CD4-positive, alpha-beta T cell treated with Interleukin-6 for 4 hours (primary cell): ENCODE measurements at regions not wholly inside any gene's neighbourhood (a gene's known extent, or its start where the extent isn't known, plus 50 kb on each side); places are given as distances from the start of the nearest gene placed in this dataset.
"Not testable (repeated sequence)": the region's sequence is repeated elsewhere in the genome, so short reads cannot be mapped to it uniquely, and the experiment has no call there.

ENCODE experiments used
- DNase-seq: peaks from one replicate; pipeline ENCODE4 v3.0.0-alpha.2; 2020; ENCODE audit warnings: mixed read lengths

DNA sequence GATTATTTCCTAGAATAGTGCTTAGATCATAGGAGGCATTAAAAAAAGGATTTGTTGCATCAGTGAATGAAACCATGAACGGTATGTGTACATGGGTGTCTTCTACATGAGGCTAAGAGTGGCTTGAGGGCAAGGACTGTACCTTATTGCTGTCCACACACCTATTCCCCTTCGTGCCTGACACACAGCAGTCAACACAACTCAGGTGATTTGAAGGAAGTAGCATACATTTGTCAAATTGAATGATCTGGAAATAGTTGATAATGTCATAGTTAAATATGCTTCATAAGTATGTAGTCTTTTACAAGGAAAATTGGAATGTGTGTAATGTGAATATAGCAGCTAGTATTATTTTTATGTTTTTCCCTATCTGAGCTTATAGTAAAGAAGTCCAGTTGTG is 189.0 kb upstream of the DAB1 start:
- DNase-seq = no peak

DNA sequence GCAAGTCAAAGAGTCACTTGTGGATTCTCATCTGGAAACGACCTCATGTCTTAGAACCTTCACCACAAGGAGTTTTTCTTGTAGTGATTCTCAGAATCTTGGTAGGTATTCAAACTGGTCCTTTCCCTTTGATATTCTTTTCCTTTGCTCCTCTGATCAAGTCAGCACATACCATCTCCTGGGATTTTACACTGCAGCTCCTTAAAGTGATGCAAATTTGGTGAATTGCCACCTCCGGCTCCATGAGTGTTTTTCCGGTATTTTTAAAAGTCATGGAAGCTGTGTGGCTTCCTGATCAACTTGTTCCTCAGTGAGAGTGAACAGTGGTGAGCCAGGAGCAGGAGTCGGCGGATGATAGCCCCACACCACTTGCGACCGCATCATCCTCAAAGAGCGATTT is 182.1 kb upstream of the DAB1 start:
- no peak for DNase-seq

DNA sequence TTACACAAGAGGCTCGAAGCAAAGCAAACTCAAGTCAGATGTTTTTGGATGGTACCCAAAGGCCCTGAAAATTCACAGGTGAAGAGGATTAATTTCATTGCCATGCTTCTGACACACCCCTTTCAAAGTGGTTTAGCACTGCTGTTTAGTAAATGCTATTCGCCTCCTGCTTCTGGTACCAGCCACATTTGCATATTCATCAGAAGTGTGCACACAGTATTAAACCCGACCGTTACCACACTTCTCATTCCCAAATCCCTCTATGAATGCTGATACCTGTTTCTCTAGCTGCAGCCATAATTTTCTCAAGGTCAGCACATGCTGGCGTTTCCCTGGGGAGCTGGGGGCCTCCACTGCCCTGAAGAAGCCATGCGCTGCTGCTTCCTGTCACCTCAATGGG is 179.8 kb upstream of the DAB1 start:
- no peak for DNase-seq

DNA sequence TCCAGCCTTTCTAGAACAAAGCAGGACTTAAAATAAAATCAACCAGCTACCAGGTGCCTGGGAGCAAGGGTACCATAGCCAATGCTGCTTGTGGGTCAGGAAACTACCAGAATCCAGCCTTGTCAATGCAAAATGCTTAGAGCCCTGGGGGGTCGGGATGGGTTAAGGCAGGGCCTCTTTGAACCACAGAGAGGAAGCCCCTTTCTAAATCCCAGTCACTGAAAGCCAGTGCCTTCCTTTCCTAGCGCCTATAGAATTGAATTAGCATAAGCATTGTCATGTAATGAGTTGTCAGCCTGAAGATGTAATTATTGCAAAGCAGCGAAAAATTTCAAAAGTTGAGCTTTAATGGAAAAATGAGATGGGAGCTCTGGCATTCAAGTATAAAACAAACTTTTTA is 176.6 kb upstream of the DAB1 start:
- no peak for DNase-seq

DNA sequence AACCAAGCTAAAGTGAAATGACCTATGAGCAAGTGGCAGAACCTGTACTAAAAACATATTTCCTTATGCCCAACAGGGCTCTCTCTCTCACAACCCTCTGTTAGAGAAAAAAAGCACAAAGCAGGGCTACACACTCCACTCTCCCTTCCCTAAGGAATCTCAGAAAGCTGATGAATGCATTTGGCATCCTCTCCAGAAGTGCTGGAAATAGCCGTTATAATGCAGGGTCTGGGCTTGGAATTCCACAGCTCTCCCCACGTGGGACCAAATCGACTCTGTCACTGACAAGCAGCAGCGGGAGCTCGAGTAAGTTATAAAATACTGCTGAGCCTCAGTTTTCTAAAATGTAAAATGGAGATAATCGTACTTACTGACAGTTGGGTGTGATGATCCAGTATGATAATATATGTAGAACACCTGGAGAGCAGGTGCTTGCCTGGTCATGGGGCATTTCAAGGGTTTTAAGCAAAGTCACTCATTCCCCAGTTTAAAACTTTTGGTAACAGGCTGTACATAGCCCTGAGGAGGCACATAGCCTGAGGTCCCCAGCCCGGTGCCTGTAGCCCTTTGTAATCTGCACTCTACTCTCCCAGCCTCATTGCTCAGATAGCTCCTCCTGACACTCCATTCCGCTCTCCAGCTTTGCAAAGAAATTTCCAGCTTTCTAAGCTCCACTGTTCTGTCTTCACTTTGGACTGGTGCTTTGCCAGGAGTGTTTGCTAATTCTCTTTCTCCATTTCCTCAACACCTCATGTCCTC is 175.6 kb upstream of the DAB1 start:
- no peak for DNase-seq

DNA sequence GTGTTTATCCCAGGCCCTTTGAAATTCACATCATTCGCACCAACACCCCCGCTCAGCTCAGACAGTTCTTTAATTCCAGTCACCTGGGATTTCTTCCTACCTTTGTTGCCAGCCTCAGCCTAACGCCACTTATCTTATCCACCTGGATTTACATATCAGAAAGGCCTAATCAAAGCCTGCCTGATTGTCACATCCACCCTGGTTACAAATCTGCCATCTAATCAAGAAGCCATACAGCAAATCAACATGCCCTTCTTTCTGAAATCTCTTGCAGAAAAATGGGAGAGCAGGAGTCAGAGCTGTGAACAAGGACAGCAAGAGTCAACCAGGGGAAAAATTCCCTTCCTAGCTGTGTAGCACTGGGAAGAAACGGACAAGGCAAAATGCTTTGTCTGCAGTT is 173.2 kb upstream of the DAB1 start:
- no peak for DNase-seq

DNA sequence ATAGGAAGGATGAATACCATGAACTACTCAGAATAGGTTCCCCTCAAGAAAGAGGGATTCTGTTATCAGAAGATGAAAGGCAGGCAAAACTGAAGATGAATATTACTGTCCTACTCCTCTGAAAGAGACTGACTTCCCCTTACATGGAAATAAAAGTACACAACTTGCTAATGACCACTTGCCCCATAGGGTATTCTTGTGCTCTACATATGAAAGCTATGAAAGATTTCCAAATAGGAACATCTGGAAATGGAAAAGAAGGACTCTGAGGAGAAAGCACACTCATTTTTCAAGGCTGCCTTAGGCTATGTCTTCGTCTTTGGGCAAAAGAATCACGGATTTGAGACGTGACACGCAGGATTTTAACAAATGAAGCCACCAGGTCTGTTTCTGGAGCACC is 170.1 kb upstream of the DAB1 start:
- DNase-seq = no peak

DNA sequence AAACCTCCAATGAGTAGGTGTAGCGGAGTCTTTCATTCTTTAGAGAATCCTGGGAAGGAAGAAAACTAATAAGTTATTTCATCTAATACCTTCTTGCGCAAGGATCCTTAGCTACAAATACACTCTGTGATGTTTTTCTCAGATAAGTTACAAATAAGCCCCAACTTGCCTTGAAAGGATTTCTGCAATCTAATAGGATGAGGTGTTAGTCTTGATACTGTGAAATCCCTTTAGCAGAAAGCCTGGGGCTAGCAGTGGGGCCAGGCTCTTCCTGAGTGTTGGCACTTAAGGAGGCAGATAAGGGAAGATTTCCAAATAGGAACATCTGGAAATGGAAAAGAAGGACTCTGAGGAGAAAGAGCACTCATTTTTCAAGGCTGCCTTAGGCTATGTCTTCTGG is 168.0 kb upstream of the DAB1 start:
- no peak for DNase-seq

DNA sequence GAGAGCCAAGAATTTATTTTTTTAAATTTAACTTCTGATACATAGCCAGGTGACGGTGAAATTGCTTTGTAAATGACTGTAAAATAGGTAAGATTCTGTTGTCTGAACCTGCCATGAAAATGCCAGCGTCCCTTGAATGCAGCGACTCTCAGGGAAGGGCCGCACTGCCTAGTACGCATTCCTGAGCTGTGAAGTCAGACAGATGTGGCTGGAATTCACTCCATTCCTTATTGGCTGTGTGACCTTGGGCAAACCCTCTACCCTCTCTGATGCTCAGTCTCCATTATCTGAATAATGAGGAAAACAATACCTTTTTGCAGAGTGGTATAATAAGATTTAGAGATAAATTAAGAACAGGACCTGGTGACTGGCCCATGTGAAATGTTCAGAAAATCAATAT is 167.1 kb upstream of the DAB1 start:
- DNase-seq = no peak

DNA sequence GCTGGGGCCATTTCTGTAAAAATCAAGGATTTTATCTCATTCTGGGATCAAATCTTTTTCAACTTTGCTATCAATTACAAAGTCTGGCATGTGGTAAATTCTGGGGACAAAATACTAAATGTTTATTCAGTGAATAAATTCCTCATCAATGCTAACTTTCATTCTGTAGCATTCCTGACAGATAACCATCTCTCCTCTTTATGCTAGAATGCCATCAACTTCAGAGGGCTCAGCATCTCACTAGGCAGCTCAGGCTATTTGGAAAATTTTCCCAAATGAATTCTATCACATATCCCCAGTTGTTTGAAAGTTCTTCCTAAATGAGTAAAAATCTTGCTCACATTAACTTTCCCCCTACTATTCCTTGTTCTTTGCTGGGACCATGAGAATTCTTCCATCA is 163.0 kb upstream of the DAB1 start:
- DNase-seq = no peak

DNA sequence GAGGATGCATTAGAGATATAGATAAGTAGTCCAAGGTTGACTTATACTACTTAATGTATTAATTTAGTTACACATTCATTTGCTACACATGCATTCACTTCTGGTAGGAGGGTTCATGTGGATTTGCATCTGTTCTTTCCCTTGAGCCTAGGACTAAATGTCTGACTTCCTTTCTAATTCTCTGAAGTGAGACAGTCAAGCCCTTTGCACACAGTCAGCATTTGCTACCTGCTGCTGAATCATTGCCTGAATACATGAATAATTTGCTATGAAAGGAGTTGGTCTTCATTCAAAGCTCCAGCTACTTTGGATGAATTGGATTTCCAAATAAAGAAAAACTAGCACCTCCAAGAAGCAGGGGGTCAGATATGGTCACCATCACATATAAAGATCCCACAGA is 154.8 kb upstream of the DAB1 start:
- no peak for DNase-seq

DNA sequence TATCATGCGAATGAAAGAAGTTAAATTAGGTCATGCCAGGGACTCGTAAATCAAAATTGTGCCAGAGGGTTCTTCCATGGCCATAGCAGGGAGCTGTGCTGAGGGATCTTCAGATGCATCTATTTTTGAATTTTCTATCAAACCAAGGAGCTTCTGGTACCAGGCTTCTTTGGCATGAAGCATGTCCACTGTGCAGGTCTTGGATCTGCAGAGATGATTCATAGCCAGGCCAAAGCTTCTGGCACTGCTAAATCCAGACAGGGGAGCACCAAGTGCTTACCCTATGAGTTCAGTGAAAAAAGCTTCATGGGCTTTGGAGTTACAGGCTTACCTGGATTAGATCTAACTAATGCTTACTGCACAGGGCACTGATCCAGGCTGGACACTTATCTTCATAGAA is 154.2 kb upstream of the DAB1 start:
- no peak for DNase-seq

DNA sequence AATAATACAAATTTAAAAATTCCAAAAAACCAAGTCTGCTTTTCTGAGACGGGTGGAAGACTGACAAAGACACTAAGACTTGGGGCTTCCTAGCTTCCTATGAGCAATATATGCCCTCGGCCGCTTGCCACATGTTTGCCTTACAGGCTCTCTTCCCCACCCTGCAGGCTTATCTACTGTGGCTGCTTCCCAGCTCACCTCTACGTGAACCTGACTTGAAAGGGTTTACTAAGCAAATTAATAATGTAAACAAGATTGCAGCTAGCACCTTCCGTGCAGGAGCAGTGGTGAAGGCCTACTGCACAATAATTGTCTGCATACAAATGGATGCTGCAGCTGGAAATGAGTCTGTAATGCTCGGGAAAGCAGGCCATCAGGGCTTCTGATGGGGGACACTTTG is 152.9 kb upstream of the DAB1 start:
- DNase-seq = no peak

DNA sequence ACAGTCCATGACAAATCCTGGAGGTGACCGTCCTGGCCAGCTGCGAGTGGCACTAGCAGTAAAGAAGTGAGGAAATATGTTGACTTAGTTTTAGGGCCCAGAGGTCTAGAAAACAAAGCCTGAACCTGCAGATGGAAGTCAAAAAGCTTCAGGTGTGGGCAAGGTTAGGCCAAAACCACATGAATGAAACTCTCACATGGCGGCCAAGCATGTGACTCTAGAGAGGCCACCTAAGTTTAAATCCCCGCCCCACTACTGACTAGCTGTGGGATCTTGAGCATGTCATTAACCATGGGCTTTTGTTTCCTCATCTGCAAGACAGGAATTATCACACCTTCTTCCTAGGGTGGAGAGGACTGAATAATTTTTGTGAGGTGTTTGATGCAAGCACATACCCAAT is 148.2 kb upstream of the DAB1 start:
- no peak for DNase-seq

DNA sequence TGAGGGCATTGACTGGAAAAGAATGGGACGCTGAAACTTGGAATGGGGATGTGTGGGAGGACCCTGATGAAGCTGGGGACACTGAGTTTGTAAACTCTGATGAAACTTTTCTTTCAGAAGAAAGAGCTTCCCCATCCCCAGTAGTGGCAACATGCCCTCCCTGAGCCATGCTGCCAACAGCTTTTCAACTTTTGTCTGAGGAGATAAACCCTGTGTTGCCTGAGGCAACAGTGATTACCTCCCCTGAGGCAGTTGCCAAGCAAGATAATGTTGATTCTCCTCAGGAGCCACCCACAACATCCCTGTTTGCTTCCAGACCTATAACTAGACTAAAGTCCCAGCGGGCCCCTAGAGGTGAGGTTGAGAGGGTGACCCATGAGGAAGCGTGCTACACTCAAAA is 134.2 kb upstream of the DAB1 start:
- DNase-seq = not testable (repeated sequence)

DNA sequence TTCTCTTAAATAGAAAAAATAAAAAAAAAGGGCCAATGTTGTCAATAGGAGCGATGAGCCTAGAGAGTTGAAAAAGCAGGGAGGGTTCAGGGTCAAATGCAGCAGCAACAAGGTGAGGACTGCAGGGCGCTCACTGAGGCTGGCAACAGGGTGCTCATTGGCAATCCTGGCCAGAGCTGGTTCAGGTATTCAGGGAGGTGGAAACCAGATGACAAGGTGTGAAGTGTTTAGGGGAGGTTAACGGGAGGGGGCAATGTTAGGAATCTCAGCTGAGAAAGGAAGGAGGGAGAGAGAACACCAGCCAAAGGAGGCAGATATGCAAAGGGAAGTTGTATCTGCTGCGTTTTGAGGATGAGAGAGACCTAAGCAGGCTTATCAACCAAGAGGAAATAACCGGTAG is 129.8 kb upstream of the DAB1 start:
- no peak for DNase-seq

DNA sequence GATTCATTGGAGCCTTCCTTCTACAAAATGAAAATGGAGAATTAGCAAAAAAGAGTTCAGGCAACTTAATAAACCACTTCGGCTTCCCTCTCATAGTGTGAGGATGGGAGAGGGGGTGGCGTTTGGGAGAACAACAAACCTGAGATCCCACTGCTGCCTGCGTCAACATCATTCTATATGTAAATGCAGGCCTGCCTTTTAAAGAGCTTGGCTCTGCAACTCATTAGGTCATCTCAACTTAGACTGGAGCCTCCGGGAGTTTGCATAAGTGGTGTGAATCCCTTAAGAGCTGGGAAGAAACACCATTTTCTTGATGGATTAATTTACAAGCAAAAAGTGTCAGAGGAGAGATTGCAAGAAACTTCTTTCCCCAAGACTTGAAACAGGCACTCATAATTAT is 127.6 kb upstream of the DAB1 start:
- no peak for DNase-seq

DNA sequence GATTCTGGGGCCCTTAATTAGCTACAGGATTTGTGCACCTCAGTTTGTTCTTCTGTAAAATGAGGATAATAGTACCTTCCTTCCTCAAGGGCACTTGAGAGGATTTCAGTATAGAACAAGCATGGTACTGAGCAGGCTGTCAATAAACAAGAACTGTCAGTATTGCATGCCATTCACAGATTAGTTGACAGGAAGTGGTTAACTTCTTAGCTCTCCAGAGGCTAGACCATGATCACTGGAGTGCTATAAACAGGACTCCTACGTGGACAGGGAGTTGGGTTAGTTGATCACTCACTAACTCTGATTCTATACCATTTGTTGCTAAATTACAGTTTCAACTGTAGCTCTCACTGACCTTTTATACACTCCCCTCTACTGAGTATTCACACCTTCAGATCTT is 126.2 kb upstream of the DAB1 start:
- no peak for DNase-seq

DNA sequence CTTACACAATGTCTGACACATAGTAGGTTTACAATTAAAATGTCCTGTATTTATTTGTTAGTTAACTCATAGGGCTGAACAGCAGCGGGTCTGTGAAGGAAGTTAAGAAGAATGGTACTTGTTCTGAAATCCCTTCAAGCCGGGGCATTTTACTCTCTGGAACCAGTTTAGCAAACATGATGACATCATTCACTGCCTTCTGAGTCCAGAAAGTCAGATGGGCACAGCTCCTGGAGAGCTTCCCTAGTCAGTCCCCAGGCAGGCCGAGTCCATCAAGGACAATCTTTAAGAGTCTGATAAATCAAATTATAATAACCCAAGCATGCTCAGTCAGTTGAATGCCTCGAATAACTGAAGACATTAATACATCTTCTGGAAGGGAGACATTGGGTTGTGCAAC is 125.4 kb upstream of the DAB1 start:
- DNase-seq = no peak

DNA sequence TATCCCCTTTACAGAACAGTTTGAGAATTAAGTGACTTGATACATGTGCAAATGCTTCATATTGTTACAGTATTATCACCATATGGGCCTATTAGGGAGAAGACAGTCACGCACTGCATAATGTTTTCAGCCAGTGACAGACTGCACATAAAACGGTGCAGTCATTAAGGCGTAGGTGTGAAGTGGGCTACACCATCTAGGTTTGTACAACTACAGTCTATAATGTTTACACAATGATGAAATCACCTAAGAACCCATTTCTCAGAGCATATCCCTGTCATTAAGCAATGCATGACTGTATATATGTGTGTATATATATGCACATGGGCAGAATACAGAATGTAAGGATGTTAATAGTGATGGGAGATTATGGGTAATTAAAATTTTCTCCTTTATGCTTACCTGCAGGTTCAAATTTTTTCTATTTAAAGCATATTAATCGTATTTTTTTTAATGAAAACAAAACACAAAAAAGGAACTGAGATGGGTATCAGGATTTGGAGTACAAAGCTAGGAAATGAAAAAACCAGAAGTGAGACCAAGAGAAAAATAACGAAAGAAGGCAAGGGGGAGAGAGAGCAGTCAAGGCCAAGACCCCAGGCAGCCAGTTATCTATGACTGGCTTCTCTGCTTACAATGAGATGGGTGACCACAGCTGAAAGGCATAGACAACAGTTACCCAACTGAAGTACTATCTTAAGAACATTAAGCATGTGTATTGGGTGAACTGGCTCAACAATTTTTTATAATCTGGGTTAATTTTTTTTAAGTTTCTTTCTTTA is 122.9 kb upstream of the DAB1 start:
- no peak for DNase-seq

DNA sequence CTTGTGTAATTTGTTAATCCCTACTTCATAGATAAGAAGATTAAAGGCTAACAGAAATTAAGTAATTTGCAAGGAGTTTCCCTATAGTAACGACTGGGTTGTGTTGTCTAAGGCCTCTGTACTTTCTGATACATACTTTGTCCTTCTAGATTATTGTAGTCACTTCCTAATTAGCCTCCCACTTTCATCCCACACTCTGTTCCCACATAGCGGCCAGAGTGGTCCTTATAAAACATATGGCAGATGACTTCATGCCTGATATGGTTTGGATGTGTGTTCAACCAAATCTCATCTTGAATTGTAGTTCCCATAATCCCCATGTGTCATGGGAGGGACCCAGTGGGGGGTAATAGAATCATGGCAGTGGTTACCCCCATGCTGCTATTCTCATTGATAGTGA is 120.5 kb upstream of the DAB1 start:
- DNase-seq = no peak

DNA sequence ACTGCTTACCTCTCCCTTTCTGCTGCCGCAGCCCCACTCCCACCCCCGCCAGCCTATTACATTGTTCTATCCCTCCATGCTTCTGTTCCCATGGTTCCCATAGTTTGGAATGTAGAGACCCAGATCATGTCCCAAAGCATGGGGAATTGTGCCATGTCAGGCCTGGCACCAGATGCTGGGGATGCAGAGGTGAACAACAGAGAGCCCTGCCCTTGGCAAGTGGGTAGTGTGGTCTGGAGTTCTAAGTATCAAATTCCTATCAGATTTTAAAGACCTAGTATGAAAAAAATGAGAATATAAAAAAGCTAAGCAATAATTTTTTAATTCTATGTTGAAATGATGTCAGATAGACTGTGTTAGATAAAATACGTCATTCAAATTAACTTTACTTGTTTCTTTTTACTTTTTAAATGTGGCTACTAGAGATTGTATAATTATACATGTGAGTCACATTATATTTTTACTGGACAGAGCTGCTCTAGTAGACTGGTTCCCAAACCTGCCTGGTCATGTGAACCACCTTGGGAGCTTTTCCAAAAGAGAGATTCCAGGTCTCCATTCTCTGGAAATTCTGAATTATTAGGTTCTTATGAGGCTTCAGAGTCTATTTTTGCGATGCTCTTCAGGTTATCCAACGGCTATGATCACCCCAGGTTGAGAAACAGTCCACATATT is 113.0 kb upstream of the DAB1 start:
- no peak for DNase-seq

DNA sequence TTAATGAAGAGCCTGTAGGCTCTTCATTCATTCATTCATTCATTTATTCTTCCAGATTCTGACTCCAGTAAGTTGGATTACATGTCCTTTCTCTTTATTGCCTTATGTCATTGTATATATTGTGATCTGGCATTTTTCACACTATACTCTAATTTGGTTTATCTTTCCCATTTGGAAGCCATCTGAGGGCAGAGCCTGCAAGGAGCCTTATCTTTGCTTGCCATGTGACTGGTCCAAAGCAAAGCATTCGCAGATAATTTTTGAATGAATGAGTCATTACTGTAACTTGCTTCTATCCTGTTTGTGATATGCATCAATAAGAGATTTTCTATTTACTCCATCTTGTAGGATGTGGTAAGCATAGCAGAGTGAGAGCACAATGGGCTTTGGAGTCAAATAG is 108.4 kb upstream of the DAB1 start:
- no peak for DNase-seq

DNA sequence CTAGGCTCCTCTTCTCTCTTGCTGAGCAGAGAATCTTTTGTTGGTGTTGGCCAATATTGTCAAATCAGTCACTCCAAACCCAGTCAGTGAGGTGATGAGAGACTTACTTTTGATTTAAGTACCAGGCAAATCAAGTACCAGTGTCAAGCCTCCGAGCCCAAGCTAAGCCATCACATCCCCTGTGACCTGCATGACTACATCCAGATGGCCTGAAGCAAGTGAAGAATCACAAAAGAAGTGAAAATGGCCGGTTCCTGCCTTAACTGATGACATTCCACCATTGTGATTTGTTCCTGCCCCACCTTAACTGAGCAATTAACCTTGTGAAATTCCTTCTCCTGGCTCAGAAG is 107.0 kb upstream of the DAB1 start:
- DNase-seq = not testable (repeated sequence)
